GM23248 (cell line): ENCODE measurements at regions not wholly inside any gene's neighbourhood (a gene's known extent, or its start where the extent isn't known, plus 50 kb on each side); places are given as distances from the start of the nearest gene placed in this dataset.
A peak's percentile ranks its signal among the peaks of the same experiment; 100 is the strongest.

Experiments used
- DNase-seq: peaks from one replicate; pipeline ENCODE4 v3.0.0-alpha.2; 2015
- H2AFZ ChIP-seq: fragments of 200-600 bp; sonication (generic); 2 replicates; pipeline ENCODE4 v1.6.1; 2016; ENCODE audit warnings: antibody characterized with exemption
- H3F3A ChIP-seq: fragments of 200-600 bp; sonication (generic); 2 replicates; pipeline ENCODE4 v1.6.1; 2016; ENCODE audit warnings: mild to moderate bottlenecking, antibody characterized with exemption, mixed run types; ENCODE audit not compliant: insufficient read depth
- H3K27ac ChIP-seq: fragments of 200-600 bp; sonication (generic); 2 replicates; pipeline ENCODE4 v1.5.1; 2016; ENCODE audit warnings: mild to moderate bottlenecking
- H3K27me3 ChIP-seq: fragments of 200-600 bp; sonication (generic); replicated peaks from 2 replicates; pipeline ENCODE4 v1.6.1; 2016; ENCODE audit warnings: mild to moderate bottlenecking; ENCODE audit not compliant: insufficient read depth
- H3K36me3 ChIP-seq: fragments of 200-600 bp; sonication (generic); 2 replicates; pipeline ENCODE4 v1.6.1; 2016; ENCODE audit warnings: low read depth, mild to moderate bottlenecking
- H3K4me1 ChIP-seq: fragments of 200-600 bp; sonication (generic); 2 replicates; pipeline ENCODE4 v1.6.1; 2016; ENCODE audit warnings: mild to moderate bottlenecking; ENCODE audit not compliant: insufficient read depth
- H3K4me2 ChIP-seq: fragments of 200-600 bp; sonication (generic); one replicate; pipeline ENCODE4 v1.6.1; 2016; ENCODE audit warnings: mild to moderate bottlenecking; ENCODE audit not compliant: unreplicated experiment
- H3K4me3 ChIP-seq: fragments of 200-600 bp; sonication (generic); 2 replicates; pipeline ENCODE4 v1.5.1; 2016; ENCODE audit warnings: mild to moderate bottlenecking
- H3K79me2 ChIP-seq: fragments of 200-600 bp; sonication (generic); 2 replicates; pipeline ENCODE4 v1.6.1; 2016; ENCODE audit warnings: mild to moderate bottlenecking; ENCODE audit not compliant: insufficient read depth
- H3K9ac ChIP-seq: fragments of 200-600 bp; sonication (generic); 2 replicates; pipeline ENCODE4 v1.6.1; 2016; ENCODE audit warnings: mild to moderate bottlenecking
- H3K9me2 ChIP-seq: fragments of 200-600 bp; sonication (generic); 2 replicates; pipeline ENCODE4 v1.6.1; 2016; ENCODE audit warnings: mixed run types, mild to moderate bottlenecking, moderate library complexity; ENCODE audit not compliant: insufficient read depth
- H3K9me3 ChIP-seq: fragments of 200-600 bp; sonication (generic); one replicate; pipeline ENCODE4 v1.6.1; 2017; ENCODE audit warnings: low read depth
- H4K20me1 ChIP-seq: fragments of 200-600 bp; sonication (generic); 2 replicates; pipeline ENCODE4 v1.6.0; 2016; ENCODE audit not compliant: insufficient read depth
- EZH2 ChIP-seq: fragments of 200-600 bp; sonication (generic); IDR thresholded peaks from 2 replicates; pipeline ENCODE4 v1.6.1; 2018; ENCODE audit warnings: antibody characterized with exemption, mild to moderate bottlenecking; ENCODE audit not compliant: insufficient read depth, poor library complexity, severe bottlenecking
- EZH2phosphoT487 ChIP-seq: fragments of 200-600 bp; sonication (generic); IDR thresholded peaks from 2 replicates; pipeline ENCODE4 v1.6.1; 2018; ENCODE audit warnings: antibody characterized with exemption, moderate library complexity, mild to moderate bottlenecking, low read depth; ENCODE audit not compliant: insufficient read depth
- WGBS, 2 experiments: methylation state at CpG; one replicate each; pipeline ENCODE4 v1.1.6; 2015 to 2017; ENCODE audit warnings: low lambda C conversion rate in 2 of 2, low coverage in 1 of 2; ENCODE audit errors: missing lambda C conversion rate in 2 of 2; 5-methylcytosine and 5-hydroxymethylcytosine counted together
- in situ Hi-C: fragments of 300-500 bp; cut with MboI; formaldehyde crosslinking; loops from 2 replicates; pipeline ENCODE4 v1.15.0; 2020

DNA sequence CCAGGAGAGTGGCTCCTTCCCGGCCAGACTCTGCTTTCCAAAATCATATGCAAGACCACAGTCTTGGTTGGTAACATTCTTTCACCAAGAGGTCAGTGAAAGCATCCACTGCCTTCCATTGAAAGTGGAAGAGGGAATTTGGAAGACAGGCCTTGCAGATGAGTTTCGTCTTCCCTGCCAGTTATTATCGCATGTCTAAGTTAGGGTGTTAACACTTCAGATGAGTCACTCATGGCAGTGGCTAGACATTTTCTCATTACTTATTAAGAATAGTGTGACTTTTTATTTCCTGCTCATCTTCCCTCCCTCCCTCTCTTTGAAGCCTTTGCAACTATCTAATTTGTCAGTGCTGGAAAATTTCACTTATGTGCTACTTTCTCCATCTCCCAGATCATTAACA lies 102.9 kb upstream of the EPB41L3 start:
- Histone ChIP-seq H4K20me1 (no peaks in the 10 kb centered on the region), H3K36me3 (no peaks in the 10 kb centered on the region), H3K27me3 (no peaks in the 10 kb centered on the region), H2AFZ (no peak overlapping the region), H3K9me2 (no peaks in the 10 kb centered on the region), H3K4me2 (no peak overlapping the region), H3K79me2 (no peaks in the 10 kb centered on the region), H3K27ac (no peak overlapping the region), H3K9ac (no peak overlapping the region), H3F3A (no peaks in the 10 kb centered on the region), H3K9me3 (no peaks in the 10 kb centered on the region), H3K4me1 (no peaks in the 10 kb centered on the region), H3K4me3 (no peak overlapping the region)
- peak; percentile 10 for DNase-seq
- TF ChIP-seq EZH2phosphoT487: no peak
- TF ChIP-seq EZH2: no peak
- WGBS, 2 experiments: 0 to 2% methylated on average over 3 of the region's 3 CpGs
- in situ Hi-C loops: no loop called here

DNA sequence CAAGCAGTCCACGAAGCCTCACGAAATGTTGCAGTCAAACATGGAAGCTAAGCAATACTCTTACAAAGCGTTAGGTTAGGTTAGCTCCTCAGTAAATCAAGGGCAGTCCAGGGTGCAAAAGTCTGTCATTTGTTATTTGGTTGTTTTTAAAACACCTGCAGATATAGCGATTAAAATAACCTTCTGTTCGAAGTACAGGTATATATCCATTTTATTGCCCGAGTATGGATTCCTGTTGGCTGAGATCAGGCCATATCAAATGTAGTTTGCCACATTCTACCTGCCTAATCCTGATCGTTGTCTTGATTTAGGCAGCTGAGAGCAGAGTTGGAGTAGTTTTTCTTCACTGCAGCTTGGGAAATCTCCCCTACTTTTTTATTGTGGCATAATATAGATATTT lies 99.5 kb upstream of the EPB41L3 start:
- H3K4me3 ChIP-seq: no peak overlapping the region
- no peak for DNase-seq
- H3K9me2 ChIP-seq: no peaks in the 10 kb centered on the region
- no peaks in the 10 kb centered on the region for H3K36me3 ChIP-seq
- TF ChIP-seq EZH2phosphoT487 (no peak), EZH2 (no peak)
- H3K27ac ChIP-seq: no peak overlapping the region
- no peaks in the 10 kb centered on the region for H3K4me1 ChIP-seq
- in situ Hi-C loops: no loop called here
- H3K27me3 ChIP-seq: no peaks in the 10 kb centered on the region; the same call in 1 of the 2 replicates
- no peak overlapping the region for H3K4me2 ChIP-seq
- no peaks in the 10 kb centered on the region for H4K20me1 ChIP-seq
- no peaks in the 10 kb centered on the region for H3K79me2 ChIP-seq
- 61 to 71% methylated on average over 7 of the region's 7 CpGs for WGBS, 2 experiments
- no peaks in the 10 kb centered on the region for H3K9me3 ChIP-seq
- no peak overlapping the region for H3K9ac ChIP-seq
- no peaks in the 10 kb centered on the region for H3F3A ChIP-seq
- no peak overlapping the region for H2AFZ ChIP-seq

DNA sequence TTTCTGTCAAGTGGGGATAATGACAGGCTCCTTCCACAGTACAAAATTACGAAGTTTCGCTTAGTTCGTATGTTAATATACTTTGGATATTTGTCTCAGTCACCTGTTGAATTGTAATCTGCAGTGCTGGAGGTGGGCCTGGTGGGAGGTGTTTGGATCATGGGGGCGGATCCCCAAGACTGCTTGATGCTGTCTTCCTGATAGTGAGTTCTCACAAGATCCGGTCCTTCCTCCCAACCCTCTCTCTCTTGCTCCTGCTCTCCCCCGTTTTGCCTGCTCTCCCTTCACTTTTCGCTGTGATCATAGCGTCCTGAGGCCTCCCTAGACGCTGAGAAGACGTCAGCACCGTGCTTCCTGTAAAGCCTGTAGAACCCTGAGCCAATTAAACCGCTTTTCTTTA lies 97.1 kb upstream of the EPB41L3 start:
- Histone ChIP-seq H3K79me2 (no peaks in the 10 kb centered on the region), H3K27ac (no peak overlapping the region), H3K36me3 (no peaks in the 10 kb centered on the region), H3K4me2 (no peak overlapping the region), H3K9me2 (no peaks in the 10 kb centered on the region), H3K9me3 (no peaks in the 10 kb centered on the region), H4K20me1 (no peaks in the 10 kb centered on the region), H3K4me3 (no peak overlapping the region), H3K9ac (no peak overlapping the region), H2AFZ (no peak overlapping the region), H3K27me3 (peaks cover 14% of the 10 kb centered on the region; the same call in 1 of the 2 replicates), H3K4me1 (no peaks in the 10 kb centered on the region), H3F3A (no peaks in the 10 kb centered on the region)
- WGBS, 2 experiments: 54 to 57% methylated on average over 12 of the region's 12 CpGs
- DNase-seq: no peak
- in situ Hi-C loops: no loop called here
- TF ChIP-seq EZH2 (no peak), EZH2phosphoT487 (no peak)

DNA sequence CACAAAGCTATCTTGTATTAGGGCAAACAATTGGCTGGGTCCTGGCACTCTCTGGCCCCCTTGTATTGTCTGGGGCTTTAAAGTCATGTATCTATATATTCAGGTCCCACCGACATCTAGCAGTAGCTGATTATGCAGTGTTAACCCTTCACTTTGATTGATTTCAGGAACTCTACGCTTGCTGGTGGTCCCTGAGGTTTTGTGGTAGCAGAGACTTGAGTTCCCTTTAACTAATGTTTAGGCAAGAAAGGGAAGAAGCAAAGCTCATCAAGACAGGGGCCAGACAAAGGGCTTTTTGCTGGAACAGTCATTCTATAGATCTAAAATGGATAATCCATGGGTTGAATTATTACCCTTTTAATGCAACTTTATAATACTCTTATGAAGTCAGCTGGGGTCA lies 95.3 kb upstream of the EPB41L3 start:
- no peaks in the 10 kb centered on the region for H4K20me1 ChIP-seq
- H3K4me1 ChIP-seq: no peaks in the 10 kb centered on the region
- H3K36me3 ChIP-seq: no peaks in the 10 kb centered on the region
- no peak for DNase-seq
- no peaks in the 10 kb centered on the region for H3K9me2 ChIP-seq
- H3K9ac ChIP-seq: no peak overlapping the region
- in situ Hi-C loops: no loop called here
- WGBS, 2 experiments: 33 to 46% methylated on average over 2 of the region's 2 CpGs
- H3K79me2 ChIP-seq: no peaks in the 10 kb centered on the region
- no peak overlapping the region for H3K4me2 ChIP-seq
- H3F3A ChIP-seq: no peaks in the 10 kb centered on the region
- H3K4me3 ChIP-seq: no peak overlapping the region
- no peak overlapping the region for H3K27ac ChIP-seq
- TF ChIP-seq EZH2: no peak
- TF ChIP-seq EZH2phosphoT487: no peak
- peaks cover 14% of the 10 kb centered on the region; the same call in 1 of the 2 replicates for H3K27me3 ChIP-seq
- H2AFZ ChIP-seq: no peak overlapping the region
- no peaks in the 10 kb centered on the region for H3K9me3 ChIP-seq

DNA sequence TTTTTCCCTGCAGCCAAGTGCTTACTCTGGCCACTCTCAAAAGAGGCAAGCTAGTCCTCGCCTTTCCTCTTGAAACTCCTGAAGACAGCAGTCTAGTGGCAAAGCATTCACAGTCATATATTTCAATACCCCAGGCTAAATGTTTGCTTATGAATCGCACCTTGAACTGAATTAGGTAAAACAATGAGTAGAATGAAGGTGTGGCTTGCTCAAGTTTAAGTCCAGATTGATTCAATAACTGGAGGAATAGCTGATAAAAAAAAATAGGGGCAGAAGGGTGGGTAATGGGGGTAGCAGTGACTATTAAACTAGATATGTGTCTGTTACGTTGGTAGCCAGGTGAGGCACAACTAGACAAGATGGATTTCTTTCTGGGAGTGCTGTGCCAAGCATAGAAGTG lies 88.2 kb upstream of the EPB41L3 start:
- Histone ChIP-seq H4K20me1 (no peaks in the 10 kb centered on the region), H2AFZ (no peak overlapping the region), H3K4me3 (no peak overlapping the region), H3K27ac (no peak overlapping the region), H3K9me2 (no peaks in the 10 kb centered on the region), H3K4me1 (no peaks in the 10 kb centered on the region), H3K9me3 (no peaks in the 10 kb centered on the region), H3K27me3 (peaks cover 25% of the 10 kb centered on the region), H3F3A (no peaks in the 10 kb centered on the region), H3K4me2 (no peak overlapping the region), H3K36me3 (no peaks in the 10 kb centered on the region), H3K9ac (no peak overlapping the region), H3K79me2 (no peaks in the 10 kb centered on the region)
- no peak for DNase-seq
- in situ Hi-C loops: no loop called here
- WGBS, 2 experiments: 73 to 74% methylated on average over 3 of the region's 3 CpGs
- TF ChIP-seq EZH2phosphoT487 (no peak), EZH2 (no peak)
